ENCODE measurements at regions not wholly inside any gene's neighbourhood (a gene's known extent, or its start where the extent isn't known, plus 50 kb on each side); places are given as distances from the start of the nearest gene placed in this dataset.

DNA sequence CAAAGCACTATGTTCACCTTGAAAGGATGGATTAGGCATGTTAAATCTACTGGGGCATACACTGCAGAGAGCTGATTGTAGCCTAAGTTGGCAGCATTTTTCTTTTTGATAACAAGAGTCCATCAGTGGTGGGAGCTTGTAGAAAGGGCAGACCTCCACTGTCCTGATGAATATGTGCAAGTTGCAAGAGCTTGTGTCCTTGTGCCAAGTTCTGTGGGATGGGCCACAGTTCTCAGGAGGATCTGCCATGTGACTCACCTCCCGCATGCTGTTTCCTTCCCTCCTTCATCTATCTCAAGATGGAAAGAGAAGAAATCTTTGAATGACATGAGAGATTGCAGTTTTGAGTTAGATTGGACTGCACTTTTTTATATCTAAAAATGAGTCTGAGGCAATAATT is 58.3 kb upstream of the GGTLC1 start:
- H3K36me3 Mint-ChIP-seq (ENCODE audit: low read depth), result no peaks in the 10 kb centered on the region
- TF ChIP-seq, protein P1, sequence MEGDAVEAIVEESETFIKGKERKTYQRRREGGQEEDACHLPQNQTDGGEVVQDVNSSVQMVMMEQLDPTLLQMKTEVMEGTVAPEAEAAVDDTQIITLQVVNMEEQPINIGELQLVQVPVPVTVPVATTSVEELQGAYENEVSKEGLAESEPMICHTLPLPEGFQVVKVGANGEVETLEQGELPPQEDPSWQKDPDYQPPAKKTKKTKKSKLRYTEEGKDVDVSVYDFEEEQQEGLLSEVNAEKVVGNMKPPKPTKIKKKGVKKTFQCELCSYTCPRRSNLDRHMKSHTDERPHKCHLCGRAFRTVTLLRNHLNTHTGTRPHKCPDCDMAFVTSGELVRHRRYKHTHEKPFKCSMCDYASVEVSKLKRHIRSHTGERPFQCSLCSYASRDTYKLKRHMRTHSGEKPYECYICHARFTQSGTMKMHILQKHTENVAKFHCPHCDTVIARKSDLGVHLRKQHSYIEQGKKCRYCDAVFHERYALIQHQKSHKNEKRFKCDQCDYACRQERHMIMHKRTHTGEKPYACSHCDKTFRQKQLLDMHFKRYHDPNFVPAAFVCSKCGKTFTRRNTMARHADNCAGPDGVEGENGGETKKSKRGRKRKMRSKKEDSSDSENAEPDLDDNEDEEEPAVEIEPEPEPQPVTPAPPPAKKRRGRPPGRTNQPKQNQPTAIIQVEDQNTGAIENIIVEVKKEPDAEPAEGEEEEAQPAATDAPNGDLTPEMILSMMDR (IDR thresholded peaks at IDR 0.05), result no peak
- DNase-seq, result no peak
- no peaks in the 10 kb centered on the region for H3K9me3 Mint-ChIP-seq
- H3K4me1 Mint-ChIP-seq, result peaks cover 30% of the 10 kb centered on the region
- H3K27me3 Mint-ChIP-seq (ENCODE audit: low read depth, poor library complexity), result peaks cover 3% of the 10 kb centered on the region
- no peak overlapping the region for H3K27ac Mint-ChIP-seq
- H3K4me3 Mint-ChIP-seq, result no peak overlapping the region

DNA sequence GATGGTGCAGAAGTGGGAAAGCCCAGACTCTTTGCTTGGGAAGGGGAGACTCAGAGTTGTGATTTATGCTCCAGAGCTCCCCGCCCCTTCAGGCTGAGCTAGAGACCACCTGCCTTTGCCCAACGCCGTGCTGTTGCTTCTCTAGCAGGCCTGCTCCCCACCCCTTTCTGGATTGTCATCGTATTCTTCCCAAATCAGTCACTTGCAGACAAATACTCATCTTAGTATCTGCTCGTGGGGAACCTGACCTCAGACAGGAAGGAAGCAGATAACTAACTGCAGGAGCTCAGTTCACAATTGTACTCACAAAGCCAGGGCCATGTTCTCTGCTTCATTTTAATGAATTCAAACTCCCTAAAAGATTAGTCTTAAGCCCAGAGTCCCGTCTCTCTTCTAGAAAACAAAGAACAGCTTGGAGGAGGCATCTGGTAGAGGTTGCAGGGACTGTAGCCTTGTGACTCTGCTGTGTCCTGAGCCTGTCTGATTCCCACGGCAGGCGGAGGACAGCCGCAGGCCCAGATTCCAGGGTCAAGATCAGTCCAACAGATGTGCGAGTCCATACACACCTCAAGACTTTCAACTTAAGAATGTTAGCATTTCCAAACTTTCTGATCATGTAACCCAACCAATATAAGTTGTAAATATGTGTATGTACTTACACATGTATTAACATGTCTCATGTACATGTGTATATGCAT is 57.2 kb upstream of the GGTLC1 start:
- Mint-ChIP-seq H3K27me3 (ENCODE audit: low read depth, poor library complexity) (peaks cover 3% of the 10 kb centered on the region), H3K9me3 (no peaks in the 10 kb centered on the region), H3K27ac (no peak overlapping the region), H3K36me3 (ENCODE audit: low read depth) (no peaks in the 10 kb centered on the region), H3K4me3 (no peak overlapping the region), H3K4me1 (peaks cover 33% of the 10 kb centered on the region)
- DNase-seq, result no peak
- TF ChIP-seq, protein P1 (IDR thresholded peaks at IDR 0.05), result no peak

DNA sequence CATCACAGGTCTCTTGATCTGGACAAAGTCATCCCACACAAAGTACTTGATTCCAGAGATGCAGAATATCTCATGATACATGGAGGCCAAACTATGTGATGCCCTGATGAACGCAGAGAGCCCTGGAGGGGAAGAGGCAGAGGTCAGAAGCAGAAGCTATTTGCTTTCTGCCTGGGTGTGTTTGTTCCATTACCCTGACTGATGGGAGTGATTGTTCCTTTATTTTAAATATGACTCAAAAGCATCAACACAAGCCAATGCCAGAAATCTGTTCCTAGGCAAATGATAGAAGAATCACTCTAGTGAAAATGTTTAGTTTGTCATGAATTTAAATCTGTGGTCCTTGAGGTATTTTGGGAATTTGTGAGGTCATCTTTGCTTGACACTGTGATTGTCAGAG is 54.7 kb upstream of the GGTLC1 start:
- no peak for DNase-seq
- TF ChIP-seq, protein P1 (IDR thresholded peaks at IDR 0.05), result no peak

DNA sequence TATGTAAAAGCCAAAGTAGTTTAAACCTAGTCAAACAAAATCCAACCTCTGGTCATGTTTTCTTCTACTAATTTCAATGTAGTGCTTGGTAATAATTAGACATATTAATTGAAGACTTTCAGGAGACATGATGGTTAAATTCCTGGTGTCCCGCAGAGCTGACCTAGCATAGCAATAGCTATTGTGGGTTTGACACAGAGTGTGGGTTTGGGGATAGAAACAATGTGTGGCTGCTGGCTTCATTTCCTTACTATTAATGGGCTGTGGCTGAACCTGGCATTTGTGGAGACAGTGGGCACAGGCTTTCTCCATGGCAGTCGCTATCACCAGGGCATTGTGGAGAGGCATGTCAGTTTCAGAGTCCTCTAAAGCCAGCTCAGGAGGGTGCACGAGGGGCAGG is 54.1 kb upstream of the GGTLC1 start:
- Mint-ChIP-seq H3K9me3 (no peaks in the 10 kb centered on the region), H3K27me3 (ENCODE audit: low read depth, poor library complexity) (peaks cover 9% of the 10 kb centered on the region), H3K27ac (no peak overlapping the region), H3K36me3 (ENCODE audit: low read depth) (no peaks in the 10 kb centered on the region), H3K4me3 (no peak overlapping the region), H3K4me1 (peaks cover 8% of the 10 kb centered on the region)
- DNase-seq, result no peak
- TF ChIP-seq, protein P1 (IDR thresholded peaks at IDR 0.05), result no peak

More for the DNA sequence above, 54.7 kb upstream of the GGTLC1 start:
- Mint-ChIP-seq H3K27ac (no peak overlapping the region), H3K9me3 (no peaks in the 10 kb centered on the region), H3K4me1 (peaks cover 13% of the 10 kb centered on the region), H3K27me3 (ENCODE audit: low read depth, poor library complexity) (peaks cover 9% of the 10 kb centered on the region), H3K4me3 (no peak overlapping the region), H3K36me3 (ENCODE audit: low read depth) (no peaks in the 10 kb centered on the region)

DNA sequence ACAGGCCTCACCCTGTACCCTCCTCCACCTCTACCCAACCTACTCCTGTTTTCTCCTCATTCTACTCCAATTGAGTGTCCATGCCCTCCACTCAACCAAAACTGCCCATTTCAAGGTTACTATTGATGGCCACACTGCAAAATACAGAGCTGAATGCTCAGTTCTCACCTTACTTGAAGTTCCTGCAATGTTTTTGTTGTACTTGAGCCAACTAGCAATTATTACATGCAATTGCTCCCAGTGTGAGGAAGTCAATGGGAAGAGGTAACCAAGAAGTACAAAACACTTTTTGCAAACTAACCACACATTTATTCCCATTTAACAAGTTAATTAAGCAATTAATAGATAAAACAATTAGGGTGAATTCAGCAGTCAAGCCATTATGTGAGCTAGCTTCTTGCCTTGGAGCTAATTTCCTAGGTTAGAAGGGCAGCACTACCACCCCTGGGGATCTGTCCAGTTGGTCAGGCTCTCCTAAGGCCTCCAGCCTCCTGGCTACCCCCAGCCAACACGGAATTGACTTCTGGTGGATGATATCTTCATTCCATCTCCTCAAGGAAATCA is 52.4 kb upstream of the GGTLC1 start:
- TF ChIP-seq, protein P1 (IDR thresholded peaks at IDR 0.05), result no peak
- H3K4me1 Mint-ChIP-seq, result peaks cover 8% of the 10 kb centered on the region
- no peak overlapping the region for H3K4me3 Mint-ChIP-seq
- no peaks in the 10 kb centered on the region for H3K9me3 Mint-ChIP-seq
- H3K27me3 Mint-ChIP-seq (ENCODE audit: low read depth, poor library complexity), result peaks cover 8% of the 10 kb centered on the region
- no peaks in the 10 kb centered on the region for H3K36me3 Mint-ChIP-seq (ENCODE audit: low read depth)
- H3K27ac Mint-ChIP-seq, result no peak overlapping the region
- DNase-seq, result no peak

DNA sequence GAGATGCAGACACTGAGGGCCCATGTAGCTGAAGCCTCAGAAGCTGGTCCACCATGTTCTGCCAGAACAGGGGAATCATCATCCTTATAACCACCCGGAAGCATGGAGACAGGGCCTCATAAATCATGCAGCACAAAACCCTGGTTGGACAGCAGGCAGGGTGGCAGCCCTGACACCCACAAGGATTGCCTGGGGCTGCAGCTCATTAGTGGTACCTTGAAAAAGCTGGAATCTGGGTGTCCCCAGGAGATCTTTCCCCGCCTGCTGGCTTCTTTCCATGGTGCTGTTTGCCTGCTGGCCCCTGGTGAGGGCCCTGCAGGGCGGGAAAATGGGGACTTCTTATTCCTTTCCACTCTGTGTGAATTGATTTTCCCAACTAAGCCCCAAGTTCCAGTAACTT is 50.6 kb upstream of the GGTLC1 start:
- Mint-ChIP-seq H3K36me3 (ENCODE audit: low read depth) (no peaks in the 10 kb centered on the region), H3K9me3 (no peaks in the 10 kb centered on the region), H3K27ac (no peak overlapping the region), H3K4me3 (no peak overlapping the region), H3K4me1 (peaks cover 14% of the 10 kb centered on the region), H3K27me3 (ENCODE audit: low read depth, poor library complexity) (peaks cover 12% of the 10 kb centered on the region)
- no peak for DNase-seq
- TF ChIP-seq, protein P1 (IDR thresholded peaks at IDR 0.05), result no peak

All from nephron progenitor cell (in vitro differentiated cells).